Mucosa of gallbladder (tissue), 1 donor: ENCODE measurements at regions not wholly inside any gene's neighbourhood (a gene's known extent, or its start where the extent isn't known, plus 50 kb on each side); places are given as distances from the start of the nearest gene placed in this dataset.

Experiments used
- DNase-seq: peaks from one replicate; pipeline ENCODE4 v3.0.0-alpha.2; 2020; ENCODE audit warnings: low spot score
- donor health status: DM: no; HTN: no; CAD: no.

DNA sequence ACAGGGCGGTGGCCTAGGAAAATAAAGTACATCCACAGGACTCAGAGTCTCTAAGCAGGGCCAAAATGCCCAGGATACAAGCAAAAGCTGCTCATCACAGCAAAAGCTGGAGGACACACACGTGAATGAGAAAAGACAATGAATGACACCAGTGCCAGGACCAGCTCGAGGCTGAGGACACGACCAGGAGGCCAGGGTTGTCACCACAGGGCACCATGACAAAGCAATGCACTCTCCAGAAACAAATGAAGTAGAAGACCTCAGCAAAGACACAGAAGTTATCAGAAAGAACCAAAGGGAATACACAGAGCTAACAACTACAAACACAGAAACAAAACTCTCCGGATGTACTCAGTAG, 92.1 kb downstream of the FOXL3 start:
- DNase-seq = no peak

DNA sequence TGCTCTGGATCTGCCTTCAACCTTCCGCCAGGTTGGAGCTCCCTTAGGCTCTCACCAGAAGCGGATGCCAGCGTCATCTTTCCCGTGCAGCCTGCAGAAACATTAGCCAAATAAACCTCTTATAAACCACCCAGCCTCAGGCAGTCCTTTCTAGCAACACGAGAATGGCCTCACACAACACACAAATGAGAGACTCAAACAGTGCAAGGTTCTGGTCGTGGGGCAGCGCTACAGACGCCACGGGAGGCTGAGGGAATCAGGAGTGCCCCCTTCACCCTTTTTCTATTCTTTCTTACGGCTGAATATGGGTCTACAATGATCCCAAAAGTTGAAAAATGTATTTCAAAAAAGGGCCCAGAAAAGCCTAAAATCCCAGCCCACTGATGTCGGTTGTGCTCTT, 96.4 kb downstream of the FOXL3 start:
- no peak for DNase-seq

DNA sequence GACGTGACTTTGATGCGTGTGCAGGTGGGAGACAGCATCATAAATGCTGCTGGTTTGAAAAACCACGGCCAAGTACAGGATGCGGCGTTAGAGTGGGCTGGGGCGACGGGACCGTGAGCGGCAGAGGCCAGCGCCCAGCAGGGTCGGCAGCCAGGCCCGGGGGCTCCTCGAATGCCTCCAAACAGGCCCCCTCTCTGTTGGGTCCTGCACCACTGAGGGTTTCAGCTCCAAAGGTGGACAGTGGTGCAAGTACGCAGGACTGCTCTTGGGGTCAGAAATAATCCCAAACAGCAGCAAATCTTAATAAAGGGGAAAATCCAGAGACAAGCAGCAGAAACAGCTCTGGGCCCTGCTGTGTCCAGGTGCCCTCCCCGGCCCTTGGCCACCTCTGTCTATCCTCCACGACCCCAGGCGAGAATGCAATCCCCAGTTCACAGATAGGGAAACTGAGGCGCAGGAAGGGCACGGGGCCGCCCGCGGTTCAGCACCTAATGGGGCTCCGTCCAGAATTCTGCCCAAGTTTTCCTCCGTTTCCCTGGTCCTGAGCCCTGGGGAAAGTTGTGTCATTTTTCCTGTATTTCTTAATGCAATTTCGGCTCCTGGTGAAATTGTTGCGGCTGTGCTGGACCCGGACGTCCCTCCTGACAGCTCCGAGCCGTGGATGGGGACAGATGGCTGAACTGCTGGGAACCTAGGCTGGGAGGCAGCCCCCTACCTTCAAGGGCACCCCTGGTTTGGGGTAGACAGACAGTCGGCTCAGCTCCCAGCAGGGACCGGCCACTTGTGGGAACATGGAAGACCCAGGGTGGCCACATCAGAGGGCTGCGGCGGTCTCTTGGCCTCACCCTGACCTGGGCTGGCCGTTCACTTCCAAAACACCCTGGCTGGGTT, 97.4 kb downstream of the FOXL3 start:
- no peak for DNase-seq

- no peak for DNase-seq
These were observed 98.3 kb downstream of the FOXL3 start for GRCh38 chr7:388023-388960.

- DNase-seq = no peak
These were observed 99.2 kb downstream of the FOXL3 start for GRCh38 chr7:388961-389701.

- no peak for DNase-seq
These were observed 100.1 kb downstream of the FOXL3 start for GRCh38 chr7:389911-390601.

DNA sequence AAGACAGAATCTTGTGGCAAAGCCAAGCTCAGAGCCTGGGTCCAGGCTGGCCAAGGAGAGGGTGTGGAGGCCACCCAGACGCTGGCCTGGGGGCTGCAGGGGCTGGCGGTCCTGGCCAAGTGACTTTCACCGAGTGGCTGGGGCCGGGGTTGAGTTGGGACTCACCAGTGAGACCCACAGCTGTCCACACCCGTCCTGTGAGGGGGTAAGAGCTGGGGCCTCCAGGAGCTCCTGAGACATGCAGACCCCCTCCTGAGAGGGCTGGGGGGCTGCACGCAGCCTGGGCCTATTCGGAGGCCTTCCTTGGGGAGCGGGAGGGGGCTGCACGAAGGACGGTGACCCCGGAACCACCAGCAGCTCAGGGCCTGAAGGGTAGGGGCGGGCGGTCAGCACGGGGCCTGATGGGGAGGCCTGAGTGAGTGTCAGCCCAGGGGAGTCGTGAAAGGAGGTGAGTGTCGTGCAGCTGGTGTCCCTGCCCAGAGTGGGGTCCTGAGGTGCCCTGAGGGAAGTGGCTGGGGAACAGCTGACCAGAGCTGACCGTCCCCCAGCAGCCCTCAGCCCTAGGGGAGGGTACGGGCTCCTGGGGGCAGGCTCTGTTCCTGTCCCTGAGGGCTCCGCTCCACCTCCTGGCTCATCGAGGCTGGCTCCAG, 100.9 kb downstream of the FOXL3 start:
- DNase-seq = no peak

DNA sequence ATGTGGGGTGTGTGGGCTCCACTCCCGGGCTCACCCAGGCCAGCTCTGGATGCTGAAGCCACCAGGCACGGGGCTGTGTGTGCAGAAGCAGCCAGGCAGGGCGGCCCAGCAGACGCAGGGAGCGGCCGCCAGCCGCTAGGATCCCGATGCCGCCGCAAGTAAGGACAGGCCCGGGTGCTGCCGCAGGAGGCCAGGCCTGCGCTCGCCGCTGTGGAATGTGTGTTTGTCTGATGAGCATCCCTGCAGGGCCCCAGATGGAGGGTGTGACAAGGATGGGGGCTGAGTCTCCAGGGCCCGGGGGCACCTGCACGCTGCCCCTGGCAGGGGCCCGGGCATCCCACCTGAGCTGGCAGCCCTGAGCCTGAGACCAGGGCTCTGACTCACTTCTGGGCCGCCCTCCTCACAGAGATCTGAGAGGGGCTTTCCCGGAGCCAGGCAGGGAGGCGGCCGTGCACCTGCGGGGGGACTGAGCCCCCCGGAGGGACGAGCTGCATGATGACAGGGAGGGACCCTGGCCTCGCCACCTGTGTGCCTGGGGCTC, 101.5 kb downstream of the FOXL3 start:
- no peak for DNase-seq

- DNase-seq = no peak
These were observed 102.1 kb downstream of the FOXL3 start for GRCh38 chr7:391961-392524.

DNA sequence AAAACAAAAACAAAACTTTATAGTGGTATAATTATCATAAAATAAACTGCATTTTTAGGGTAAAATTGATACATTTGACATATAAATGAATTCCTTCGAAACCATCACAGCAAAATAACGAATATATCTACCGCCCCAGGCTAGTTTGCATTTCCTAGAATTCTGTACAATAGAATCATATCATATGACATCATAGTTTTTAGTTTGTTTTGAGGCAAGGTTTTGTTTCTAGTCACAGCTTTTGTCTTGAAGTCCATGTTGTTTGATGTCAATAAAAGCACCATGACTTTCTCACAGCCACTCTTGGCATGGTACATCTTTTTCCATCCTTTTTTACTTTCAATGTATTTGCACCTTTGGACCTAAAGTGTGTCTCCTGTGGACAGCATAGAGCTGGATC, 102.9 kb downstream of the FOXL3 start:
- DNase-seq = no peak

DNA sequence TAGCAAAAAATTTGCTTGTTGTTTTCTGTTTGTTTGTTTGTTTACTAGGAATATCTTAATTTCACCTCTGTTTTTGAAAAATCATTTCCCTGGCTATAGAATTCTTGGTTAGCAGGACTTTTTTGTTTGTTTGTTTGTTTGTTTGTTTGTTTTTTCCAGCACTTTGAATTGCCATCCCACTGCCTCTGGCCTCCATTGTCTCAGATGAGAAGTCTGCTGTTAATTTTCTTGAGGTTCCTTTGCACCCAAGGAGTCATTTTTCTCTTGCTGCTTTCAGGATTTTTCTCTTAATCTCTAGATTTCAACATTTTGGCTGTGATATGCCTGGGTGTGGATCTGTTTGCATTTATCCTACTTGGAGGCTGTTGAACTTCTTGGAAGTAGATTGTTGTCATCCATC, 105.7 kb downstream of the FOXL3 start:
- no peak for DNase-seq

DNA sequence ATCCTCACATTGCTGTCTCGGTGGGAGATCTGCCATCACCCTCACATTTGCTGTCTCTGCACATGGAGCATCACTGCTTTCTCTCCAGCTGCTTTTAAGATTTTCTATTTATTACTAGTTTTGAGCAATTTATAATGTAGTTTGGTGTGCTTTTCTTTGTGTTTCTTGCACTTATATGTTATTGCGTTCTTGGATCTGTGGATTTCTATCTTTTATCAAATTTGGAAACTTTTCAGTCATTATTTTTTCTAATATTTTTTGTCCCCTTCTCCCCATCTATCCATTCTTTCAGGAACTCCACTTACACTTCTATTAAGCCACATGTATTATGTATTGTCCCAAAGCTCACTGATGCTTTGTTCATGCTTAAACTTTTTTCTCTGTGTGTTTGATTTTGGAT, 108.9 kb downstream of the FOXL3 start:
- no peak for DNase-seq

GRCh38 chr7:400901-401485, 111.0 kb downstream of the FOXL3 start:
- DNase-seq = no peak

DNA sequence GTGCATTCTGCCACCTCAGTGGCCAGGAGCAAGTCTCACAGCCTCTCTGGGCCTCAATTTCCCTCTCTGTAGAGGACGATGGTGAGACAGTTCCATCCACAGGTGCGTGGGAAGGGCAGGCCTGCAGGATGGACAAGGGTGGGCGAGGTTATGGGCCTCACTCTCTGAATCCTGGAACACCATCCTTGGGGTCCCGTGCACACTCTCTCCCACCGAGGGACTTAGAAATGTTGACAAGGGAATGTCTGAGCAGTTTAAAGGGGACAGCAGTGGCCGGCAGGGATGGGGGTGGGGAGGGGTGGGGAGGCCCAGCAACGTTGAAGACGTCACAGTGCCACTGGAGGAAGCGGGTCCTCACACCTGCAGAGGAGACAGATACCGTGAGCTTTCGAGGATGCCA, 111.5 kb downstream of the FOXL3 start:
- no peak for DNase-seq

GRCh38 chr7:404812-405488, 114.7 kb downstream of the PDGFA start:
- no peak for DNase-seq

DNA sequence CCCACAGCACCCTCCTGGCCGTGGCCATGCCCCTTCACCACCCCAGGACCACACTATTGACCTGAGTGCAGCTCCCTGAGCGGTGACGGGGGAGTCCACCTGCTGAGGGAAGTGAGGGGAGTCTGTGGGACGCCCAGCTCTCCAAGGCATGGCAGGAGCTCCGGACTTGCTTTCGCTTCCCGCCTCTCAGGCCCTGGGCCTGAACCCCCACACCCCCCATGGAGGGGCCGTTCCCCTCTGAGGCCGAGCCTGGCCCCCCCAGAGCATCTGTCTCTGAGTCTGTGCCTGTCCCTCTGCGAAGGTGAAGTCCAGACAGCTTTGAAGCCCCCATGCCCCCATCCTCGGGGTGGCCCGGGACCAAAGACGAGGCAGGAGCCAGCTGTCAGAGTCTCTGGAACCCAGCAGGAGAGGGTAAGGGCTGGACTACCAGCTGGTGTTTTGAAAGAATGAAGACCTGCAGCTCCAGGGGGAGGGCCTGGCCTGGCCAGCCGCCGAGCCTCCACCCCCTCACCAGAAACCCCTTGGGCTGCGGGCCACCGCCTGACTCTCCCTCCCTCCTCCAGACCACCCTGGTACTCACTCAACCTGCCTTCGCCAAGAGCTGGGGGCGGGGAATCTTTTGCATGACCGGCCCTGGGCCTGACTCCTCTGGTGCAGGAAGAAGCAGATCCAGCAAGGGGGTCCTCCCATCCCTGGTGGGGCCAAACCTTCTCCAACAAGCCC, 114.0 kb downstream of the PDGFA start:
- no peak for DNase-seq

DNA sequence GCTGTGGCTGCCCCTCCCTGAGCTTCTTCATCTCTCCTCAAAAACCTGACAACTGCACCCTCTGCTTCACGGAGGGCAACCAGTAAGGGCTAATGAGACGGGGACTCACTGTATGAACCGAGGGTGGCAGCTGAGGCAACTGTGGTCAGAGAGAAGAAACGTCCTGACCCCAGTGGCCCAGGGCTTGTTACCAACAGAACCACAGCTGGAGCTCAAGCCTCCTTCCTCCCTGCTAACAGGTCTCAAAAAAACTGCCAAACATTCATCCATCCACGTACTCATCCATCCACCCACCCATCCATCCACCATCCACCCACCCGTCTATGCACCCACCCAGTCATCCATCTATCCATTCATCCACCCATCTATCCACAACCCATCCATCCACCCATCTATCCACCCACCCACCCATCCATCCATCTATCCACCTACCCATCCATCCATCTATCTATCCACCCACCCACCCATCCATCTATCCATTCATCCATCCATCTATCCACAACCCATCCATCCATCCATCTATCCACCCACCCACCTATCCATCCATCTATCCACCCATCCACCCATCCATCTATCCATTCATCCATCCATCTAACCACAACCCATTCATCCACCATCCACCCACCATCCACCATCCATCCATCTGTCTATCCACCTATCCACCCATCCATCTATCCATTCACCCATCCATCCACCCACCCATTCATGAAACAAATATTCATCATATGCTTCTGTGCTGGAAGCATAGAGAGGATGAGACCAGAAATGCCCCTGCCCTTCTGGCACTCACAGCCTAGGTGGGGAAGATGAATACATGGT, 111.7 kb downstream of the PDGFA start:
- no peak for DNase-seq

- no peak for DNase-seq
These were observed 110.8 kb downstream of the PDGFA start for GRCh38 chr7:408751-409311.
